IPS-15b (cell line): ENCODE measurements at regions not wholly inside any gene's neighbourhood (a gene's known extent, or its start where the extent isn't known, plus 50 kb on each side); places are given as distances from the start of the nearest gene placed in this dataset.
"Not testable (repeated sequence)": the region's sequence is repeated elsewhere in the genome, so short reads cannot be mapped to it uniquely, and the experiment has no call there.

Experiments
- H3K27me3 ChIP-seq: one replicate; pipeline ENCODE4 v1.6.1; 2013; ENCODE audit warnings: low read length; ENCODE audit not compliant: control insufficient read depth, insufficient read depth
- H3K36me3 ChIP-seq: one replicate; pipeline ENCODE4 v1.6.1; 2013; ENCODE audit warnings: low read length; ENCODE audit not compliant: control insufficient read depth, insufficient read depth
- H3K4me1 ChIP-seq: one replicate; pipeline ENCODE4 v1.6.1; 2013; ENCODE audit warnings: mild to moderate bottlenecking, low read length; ENCODE audit not compliant: control insufficient read depth, insufficient read depth
- H3K4me3 ChIP-seq: one replicate; pipeline ENCODE4 v1.5.1; 2013; ENCODE audit warnings: low read depth, low read length
- H3K9ac ChIP-seq: one replicate; pipeline ENCODE4 v1.6.1; 2013; ENCODE audit warnings: low read depth, mild to moderate bottlenecking, low read length
- H3K9me3 ChIP-seq: one replicate; pipeline ENCODE4 v1.6.1; 2013; ENCODE audit warnings: mild to moderate bottlenecking, low read length; ENCODE audit not compliant: control insufficient read depth, insufficient read depth

DNA sequence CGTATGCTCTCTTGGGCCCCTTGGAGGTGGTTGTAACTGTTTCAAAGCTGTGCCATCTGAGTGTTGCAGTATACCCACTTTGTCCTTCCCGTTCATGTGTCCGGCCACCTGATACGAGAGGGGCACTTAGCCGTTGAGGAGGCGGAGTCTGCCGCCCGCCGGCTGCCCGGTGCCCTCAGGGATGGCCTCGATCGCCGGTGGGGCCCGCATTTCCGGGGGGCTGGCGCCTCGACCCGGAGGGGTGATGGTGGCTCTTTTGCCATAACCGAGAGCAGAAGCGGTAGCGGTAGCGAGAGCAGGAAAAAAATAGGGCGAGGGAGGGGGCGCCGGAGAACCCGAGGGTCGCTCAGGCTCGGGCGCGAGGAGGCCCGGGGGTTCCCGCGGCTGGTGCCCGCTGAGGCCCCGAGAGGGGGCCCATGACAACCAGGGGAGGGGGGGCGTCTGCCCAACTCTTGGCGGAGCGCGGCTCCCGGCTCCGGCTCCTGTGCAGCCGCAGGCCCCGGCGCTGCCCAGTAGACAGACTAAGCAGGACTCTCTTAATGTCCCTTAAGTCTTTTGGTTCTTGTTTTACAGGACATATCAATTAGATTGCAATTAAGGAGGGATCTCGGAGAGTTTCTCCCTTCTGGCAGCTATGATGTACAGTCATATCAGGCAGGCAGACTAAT lies 342.7 kb upstream of the SGCG start:
- H3K4me1 ChIP-seq = no peaks in the 10 kb centered on the region
- H3K36me3 ChIP-seq = no peaks in the 10 kb centered on the region
- no peaks in the 10 kb centered on the region for H3K27me3 ChIP-seq
- no peaks in the 10 kb centered on the region for H3K9me3 ChIP-seq
- no peak overlapping the region for H3K4me3 ChIP-seq
- no peak overlapping the region for H3K9ac ChIP-seq

DNA sequence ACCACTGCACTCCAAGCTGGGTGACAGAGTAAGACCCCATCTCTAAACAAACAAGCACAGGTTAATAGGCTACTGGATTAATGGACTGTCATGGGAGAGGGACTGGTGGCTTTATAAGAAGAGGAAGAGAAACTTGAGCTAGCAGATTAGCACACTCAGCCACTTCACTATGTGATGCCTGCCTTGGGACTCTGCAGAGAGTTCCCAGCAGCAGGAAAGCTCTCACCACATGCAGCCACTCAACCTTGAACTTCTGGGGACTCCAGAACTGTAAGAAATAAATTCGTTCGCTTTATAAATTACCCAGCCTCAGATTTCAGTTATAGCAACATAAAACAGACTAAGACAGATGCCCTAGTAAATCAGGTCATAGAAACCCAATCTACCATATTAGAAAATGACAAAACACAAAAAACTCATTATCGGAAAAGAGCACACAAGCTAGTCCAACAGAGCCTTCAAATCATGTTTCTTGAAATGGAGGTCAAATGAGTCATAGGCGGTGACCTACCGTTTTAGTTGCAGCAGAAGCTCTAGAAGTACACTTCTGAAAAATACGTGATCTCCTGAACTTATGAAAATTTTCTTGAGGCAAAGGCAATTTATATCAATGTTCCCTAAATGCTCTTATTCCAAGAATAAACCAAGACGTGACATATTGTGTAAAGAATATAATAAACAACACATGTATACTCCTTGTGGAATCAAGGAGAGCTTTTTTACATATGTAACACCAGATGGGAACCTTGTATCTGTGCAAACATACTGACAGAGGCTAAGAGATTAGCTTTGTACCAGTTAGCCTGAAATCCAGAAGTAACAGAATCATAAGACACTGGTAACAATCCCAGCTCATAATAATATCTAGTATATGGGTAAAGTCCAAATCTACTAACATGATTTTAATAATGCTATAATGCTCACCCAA lies 340.9 kb upstream of the SGCG start:
- no peak overlapping the region for H3K4me3 ChIP-seq
- H3K36me3 ChIP-seq = no peaks in the 10 kb centered on the region
- H3K9ac ChIP-seq = no peak overlapping the region
- H3K9me3 ChIP-seq = no peaks in the 10 kb centered on the region
- H3K27me3 ChIP-seq = no peaks in the 10 kb centered on the region
- H3K4me1 ChIP-seq = no peaks in the 10 kb centered on the region

DNA sequence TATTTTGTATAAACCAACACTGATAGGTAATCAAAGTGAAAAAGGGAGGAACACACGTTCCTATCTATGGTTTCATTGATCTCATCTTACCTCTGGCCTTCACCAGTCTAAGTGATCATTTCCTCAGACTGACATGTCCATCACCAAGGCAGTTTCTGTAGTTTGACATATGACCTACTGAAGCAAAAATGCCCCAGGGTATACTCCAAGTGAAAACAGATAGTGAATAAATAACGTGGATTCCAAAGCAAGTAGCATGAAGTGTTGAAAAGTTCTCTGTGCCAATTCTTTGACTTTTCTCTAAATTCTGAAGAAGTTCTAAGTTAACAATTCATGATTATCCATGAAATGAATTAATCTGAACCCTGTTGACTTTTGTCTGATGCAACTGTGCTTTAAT lies 334.2 kb upstream of the SGCG start:
- H3K9me3 ChIP-seq = no peaks in the 10 kb centered on the region
- no peaks in the 10 kb centered on the region for H3K27me3 ChIP-seq
- peaks cover 4% of the 10 kb centered on the region for H3K4me1 ChIP-seq
- H3K36me3 ChIP-seq = no peaks in the 10 kb centered on the region
- no peak overlapping the region for H3K9ac ChIP-seq
- H3K4me3 ChIP-seq = no peak overlapping the region

DNA sequence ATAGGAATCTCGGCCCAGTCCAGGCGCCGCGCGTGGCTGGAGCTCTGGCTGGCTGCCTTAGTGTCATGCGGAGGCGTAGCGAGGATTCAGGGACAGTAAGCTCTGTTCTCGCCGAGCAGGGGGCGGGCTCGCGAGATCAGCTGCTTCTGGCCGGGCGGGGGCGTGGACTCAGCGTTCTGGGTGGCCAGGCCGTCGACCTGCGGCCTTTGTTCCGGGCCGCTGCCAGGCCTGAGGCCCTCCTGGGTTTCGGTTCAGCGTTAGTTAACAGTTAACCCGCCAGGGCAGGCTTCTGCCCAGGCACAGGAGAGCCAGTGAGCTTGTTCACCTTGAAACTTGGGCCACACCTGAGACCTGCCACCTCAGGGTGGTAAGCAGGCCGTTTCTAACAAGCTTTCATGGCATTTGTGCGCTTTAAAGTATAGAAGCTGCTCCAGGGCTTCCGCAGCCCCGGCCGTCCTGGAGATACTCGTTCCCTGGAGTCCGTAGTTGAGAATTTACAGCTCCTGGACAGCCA lies 332.2 kb upstream of the SGCG start:
- no peaks in the 10 kb centered on the region for H3K36me3 ChIP-seq
- no peaks in the 10 kb centered on the region for H3K27me3 ChIP-seq
- H3K9me3 ChIP-seq = no peaks in the 10 kb centered on the region
- H3K4me1 ChIP-seq = peaks cover 4% of the 10 kb centered on the region
- H3K4me3 ChIP-seq = no peak overlapping the region
- H3K9ac ChIP-seq = peak overlapping the region; percentile 77

DNA sequence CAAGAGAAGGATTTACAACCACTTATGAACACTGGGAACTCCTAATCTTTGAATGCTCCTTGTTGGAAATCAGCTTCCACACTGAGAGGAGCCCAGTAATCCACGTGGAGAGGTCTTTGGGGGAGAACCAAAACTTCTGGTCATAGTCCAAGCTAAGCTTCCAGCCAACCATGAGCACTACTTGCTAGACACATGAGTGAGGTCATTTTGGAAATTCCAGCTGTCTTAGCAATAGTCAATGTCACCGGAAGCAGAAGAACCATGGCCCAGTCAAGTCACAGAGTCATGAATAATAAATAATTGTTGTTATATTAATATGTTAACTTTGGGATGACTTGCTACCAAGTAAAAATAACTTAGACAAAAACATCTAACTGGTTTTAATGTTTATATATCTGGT lies 324.9 kb upstream of the SGCG start:
- Histone ChIP-seq H3K9ac (no peak overlapping the region), H3K4me3 (no peak overlapping the region), H3K4me1 (no peaks in the 10 kb centered on the region), H3K36me3 (no peaks in the 10 kb centered on the region), H3K27me3 (no peaks in the 10 kb centered on the region), H3K9me3 (no peaks in the 10 kb centered on the region)

DNA sequence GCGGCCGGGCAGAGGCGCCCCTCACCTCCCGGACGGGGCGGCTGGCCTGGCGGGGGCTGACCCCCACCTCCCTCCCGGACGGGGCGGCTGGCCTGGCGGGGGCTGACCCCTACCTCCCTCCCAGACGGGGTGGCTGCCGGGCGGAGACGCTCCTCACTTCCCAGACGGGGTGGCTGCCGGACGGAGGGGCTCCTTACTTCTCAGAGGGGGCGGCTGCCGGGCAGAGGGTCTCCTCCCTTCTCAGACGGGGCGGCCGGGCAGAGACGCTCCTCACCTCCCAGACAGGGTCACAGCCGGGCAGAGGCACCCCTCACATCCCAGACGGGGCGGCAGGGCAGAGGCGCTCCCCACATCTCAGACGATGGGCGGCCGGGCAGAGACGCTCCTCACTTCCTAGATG lies 321.8 kb upstream of the SGCG start:
- not testable (repeated sequence) for H3K9ac ChIP-seq, H3K27me3 ChIP-seq, H3K9me3 ChIP-seq, H3K4me1 ChIP-seq, H3K4me3 ChIP-seq, H3K36me3 ChIP-seq

DNA sequence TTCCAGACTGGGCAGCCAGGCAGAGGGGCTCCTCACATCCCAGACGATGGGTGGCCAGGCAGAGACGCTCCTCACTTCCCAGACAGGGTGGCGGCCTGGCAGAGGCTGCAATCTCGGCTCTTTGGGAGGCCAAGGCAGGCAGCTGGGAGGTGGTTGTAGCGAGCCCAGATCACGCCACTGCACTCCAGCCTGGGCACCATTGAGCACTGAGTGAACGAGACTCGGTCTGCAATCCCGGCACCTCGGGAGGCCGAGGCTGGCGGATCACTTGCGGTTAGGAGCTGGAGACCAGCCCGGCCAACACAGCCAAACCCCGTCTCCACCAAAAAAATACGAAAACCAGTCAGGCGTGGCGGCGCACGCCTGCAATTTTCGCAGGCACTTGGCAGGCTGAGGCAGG lies 321.4 kb upstream of the SGCG start:
- H3K4me3 ChIP-seq, H3K4me1 ChIP-seq, H3K9ac ChIP-seq, H3K27me3 ChIP-seq, H3K9me3 ChIP-seq, H3K36me3 ChIP-seq: not testable (repeated sequence)

DNA sequence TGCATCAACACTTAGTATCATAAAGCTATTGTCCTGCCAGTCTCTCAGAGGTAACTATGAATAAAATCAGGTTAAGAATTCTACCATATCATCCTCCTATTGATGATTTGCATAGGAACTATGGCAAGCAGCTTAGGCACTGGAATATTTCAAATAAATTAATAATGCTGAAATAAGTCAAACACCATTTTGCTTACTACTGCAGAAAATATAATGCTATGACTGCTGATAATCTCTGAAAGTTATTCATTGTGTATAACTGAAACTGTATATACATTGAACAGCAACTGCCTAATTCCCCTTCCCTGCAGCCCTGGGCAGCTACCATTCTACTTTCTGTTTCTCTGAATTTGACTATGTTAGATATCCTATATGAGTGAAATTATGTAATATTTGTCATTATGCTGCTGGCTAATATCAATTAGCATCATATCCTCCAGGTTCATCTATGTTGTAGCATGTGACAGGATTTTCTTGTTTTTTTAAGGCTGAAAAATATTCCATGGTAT lies 318.8 kb upstream of the SGCG start:
- H3K27me3 ChIP-seq = no peaks in the 10 kb centered on the region
- no peak overlapping the region for H3K9ac ChIP-seq
- H3K36me3 ChIP-seq = no peaks in the 10 kb centered on the region

DNA sequence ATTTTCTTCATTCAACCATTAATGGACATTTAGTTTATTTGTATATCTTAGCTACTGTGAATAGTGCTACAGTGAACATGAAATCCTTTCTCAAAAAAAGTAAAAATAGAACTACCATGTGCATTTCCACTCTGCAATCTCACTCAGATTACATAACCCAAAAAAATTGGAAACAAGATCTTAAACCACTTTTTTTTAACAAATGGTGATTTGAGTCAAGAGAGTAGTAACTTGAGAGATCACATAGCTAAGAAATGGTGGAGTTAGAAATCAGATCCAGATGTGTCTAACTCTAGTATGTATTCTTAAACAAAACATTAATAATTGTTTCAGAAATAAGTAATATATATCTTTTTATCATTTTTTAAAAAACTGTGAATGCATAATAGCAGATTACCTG lies 318.3 kb upstream of the SGCG start:
- H3K9me3 ChIP-seq = no peaks in the 10 kb centered on the region

More for the DNA sequence above, 318.8 kb upstream of the SGCG start:
- Histone ChIP-seq H3K9me3 (no peaks in the 10 kb centered on the region), H3K4me3 (no peak overlapping the region), H3K4me1 (no peaks in the 10 kb centered on the region)

DNA sequence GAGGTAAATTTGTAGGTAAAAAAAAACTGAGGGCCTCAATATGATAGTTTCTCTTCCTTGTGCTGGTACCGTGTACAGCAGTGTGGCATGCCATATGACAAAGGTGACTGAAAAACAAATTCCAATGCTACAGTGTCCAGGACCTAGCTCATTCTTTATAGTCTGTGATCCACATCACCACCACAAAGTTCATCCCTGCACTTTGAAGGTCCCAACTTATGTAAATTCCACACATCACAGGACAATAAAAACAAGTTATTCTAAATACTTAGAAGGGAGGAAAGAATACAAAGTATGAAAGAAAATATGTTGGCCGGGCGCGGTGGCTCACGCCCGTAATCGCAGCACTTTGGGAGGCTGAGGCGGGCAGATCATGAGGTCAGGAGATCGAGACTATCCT lies 314.6 kb upstream of the SGCG start:
- no peaks in the 10 kb centered on the region for H3K27me3 ChIP-seq

More for the DNA sequence above, 318.3 kb upstream of the SGCG start:
- no peaks in the 10 kb centered on the region for H3K36me3 ChIP-seq
- no peak overlapping the region for H3K9ac ChIP-seq
- no peaks in the 10 kb centered on the region for H3K27me3 ChIP-seq
- H3K4me3 ChIP-seq = no peak overlapping the region
- no peaks in the 10 kb centered on the region for H3K4me1 ChIP-seq

DNA sequence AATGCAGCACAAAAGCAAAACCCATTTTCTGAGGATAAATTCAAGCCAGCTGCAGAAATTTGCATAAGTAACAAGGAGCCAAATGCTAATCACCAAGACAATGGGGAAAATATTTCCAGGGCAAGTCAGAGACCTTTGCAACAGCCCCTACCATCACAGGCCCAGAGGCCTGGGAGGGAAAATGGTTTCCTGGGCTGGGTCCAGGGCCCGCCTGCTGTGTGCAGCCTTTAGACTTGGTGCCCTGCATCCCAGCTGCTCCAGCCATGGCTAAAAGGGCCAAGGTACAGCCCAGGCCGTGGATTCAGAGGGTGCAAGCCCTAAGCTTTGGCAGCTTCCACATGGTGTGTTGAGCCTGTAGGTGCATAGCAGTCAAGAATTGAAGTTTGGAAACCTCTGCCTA lies 309.5 kb upstream of the SGCG start:
- H3K4me1 ChIP-seq = no peaks in the 10 kb centered on the region
- no peak overlapping the region for H3K9ac ChIP-seq
- H3K27me3 ChIP-seq = no peaks in the 10 kb centered on the region
- H3K36me3 ChIP-seq = no peaks in the 10 kb centered on the region
- no peak overlapping the region for H3K4me3 ChIP-seq
- H3K9me3 ChIP-seq = peaks cover 12% of the 10 kb centered on the region

More for the DNA sequence above, 314.6 kb upstream of the SGCG start:
- no peak overlapping the region for H3K9ac ChIP-seq
- no peaks in the 10 kb centered on the region for H3K36me3 ChIP-seq
- no peaks in the 10 kb centered on the region for H3K4me1 ChIP-seq
- no peak overlapping the region for H3K4me3 ChIP-seq
- H3K9me3 ChIP-seq = no peaks in the 10 kb centered on the region

DNA sequence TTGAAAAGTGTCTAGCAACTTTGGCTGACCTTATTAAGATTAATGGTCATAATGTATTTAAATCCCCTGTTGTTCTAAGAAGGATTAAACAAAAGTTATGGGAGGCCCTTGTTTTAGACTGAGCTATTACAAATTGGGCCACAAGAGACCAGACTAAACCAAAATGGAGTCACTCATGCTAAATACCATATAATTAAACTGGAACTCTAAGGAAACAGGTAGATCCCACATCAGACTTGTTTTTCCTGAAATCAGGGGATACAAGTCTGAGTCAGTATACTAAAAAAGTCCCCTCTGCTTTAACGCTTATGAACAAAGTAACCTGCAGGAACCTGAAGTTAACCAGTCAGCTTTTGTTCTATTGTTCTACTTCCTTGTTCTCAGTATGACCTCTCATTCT lies 305.9 kb upstream of the SGCG start:
- Histone ChIP-seq H3K4me3 (no peak overlapping the region), H3K36me3 (no peaks in the 10 kb centered on the region), H3K27me3 (no peaks in the 10 kb centered on the region), H3K9ac (no peak overlapping the region), H3K4me1 (peaks cover 8% of the 10 kb centered on the region), H3K9me3 (peaks cover 12% of the 10 kb centered on the region)
